ENCODE measurements at regions not wholly inside any gene's neighbourhood (a gene's known extent, or its start where the extent isn't known, plus 50 kb on each side); places are given as distances from the start of the nearest gene placed in this dataset.

DNA sequence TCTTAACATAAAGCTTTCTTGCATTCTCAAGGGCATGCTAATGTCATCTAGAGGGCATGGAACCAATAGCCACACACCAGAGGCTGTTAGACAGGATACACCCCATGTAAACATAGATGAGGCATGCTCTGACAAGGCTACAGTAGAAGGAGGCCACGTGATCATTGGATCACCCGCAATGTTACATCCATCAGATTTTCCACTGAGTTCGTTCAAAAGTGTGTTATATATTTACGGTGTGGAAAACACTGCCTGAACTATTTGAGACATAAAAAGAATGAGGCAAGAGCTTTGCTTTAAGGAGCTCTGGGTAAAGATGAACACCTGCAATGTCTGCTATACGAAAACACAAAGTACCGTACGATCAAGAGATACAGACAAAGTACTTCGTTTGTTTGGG is 817.5 kb upstream of the SLC10A2 start:
- TF ChIP-seq, protein P1, sequence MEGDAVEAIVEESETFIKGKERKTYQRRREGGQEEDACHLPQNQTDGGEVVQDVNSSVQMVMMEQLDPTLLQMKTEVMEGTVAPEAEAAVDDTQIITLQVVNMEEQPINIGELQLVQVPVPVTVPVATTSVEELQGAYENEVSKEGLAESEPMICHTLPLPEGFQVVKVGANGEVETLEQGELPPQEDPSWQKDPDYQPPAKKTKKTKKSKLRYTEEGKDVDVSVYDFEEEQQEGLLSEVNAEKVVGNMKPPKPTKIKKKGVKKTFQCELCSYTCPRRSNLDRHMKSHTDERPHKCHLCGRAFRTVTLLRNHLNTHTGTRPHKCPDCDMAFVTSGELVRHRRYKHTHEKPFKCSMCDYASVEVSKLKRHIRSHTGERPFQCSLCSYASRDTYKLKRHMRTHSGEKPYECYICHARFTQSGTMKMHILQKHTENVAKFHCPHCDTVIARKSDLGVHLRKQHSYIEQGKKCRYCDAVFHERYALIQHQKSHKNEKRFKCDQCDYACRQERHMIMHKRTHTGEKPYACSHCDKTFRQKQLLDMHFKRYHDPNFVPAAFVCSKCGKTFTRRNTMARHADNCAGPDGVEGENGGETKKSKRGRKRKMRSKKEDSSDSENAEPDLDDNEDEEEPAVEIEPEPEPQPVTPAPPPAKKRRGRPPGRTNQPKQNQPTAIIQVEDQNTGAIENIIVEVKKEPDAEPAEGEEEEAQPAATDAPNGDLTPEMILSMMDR (IDR thresholded peaks at IDR 0.05), result no peak
- TF ChIP-seq POLR2AphosphoS5 (IDR thresholded peaks at IDR 0.05) (no peak), POLR2A (IDR thresholded peaks at IDR 0.05) (no peak), EP300 (IDR thresholded peaks at IDR 0.05) (no peak)
